HCT116 (cell line): ENCODE measurements at regions not wholly inside any gene's neighbourhood (a gene's known extent, or its start where the extent isn't known, plus 50 kb on each side); places are given as distances from the start of the nearest gene placed in this dataset.
"Not testable (repeated sequence)": the region's sequence is repeated elsewhere in the genome, so short reads cannot be mapped to it uniquely, and the experiment has no call there.

Source experiments
- FOSL1 ChIP-seq: IDR thresholded peaks from 2 replicates; pipeline ENCODE4 v1.6.1; 2012; ENCODE audit warnings: low read depth
- POLR2A ChIP-seq: IDR thresholded peaks from 2 replicates; pipeline ENCODE4 v1.7.0; 2011; ENCODE audit warnings: borderline replicate concordance; ENCODE audit not compliant: insufficient read depth, insufficient read length; ENCODE audit errors: extremely low read depth
- POLR2AphosphoS5 ChIP-seq: IDR thresholded peaks from 2 replicates; pipeline ENCODE4 v1.6.1; 2011; ENCODE audit warnings: mild to moderate bottlenecking, low read depth, low read length, moderate library complexity
- SP1 ChIP-seq: IDR thresholded peaks from 2 replicates; pipeline ENCODE4 v1.6.1; 2012; ENCODE audit warnings: low read depth
- TCF7L2 ChIP-seq: IDR thresholded peaks from 2 replicates; pipeline ENCODE4 v1.7.0; 2011; ENCODE audit warnings: borderline replicate concordance, inconsistent platforms; ENCODE audit not compliant: insufficient read depth, insufficient read length; ENCODE audit errors: extremely low read depth
- ZFX ChIP-seq: fragments of 450-650 bp; IDR thresholded peaks from 2 replicates; pipeline ENCODE4 v1.6.1; 2017
- TF ChIP-seq, protein P1 (sequence below), 3 experiments: fragments of 200-600 bp in 1 of 3; sonication (generic) in 1 of 3; IDR thresholded peaks in 2 of 3; conservative IDR thresholded peaks in 1 of 3; 2 replicates each; pipeline ENCODE4 v1.5.1; 2012 to 2017; ENCODE audit warnings: low read depth in 2 of 3, low read length in 2 of 3, antibody characterized with exemption in 1 of 3, borderline replicate concordance in 1 of 3, control low read depth in 1 of 3, mild to moderate bottlenecking in 1 of 3, mixed read lengths in 1 of 3, mixed run types in 1 of 3, moderate library complexity in 1 of 3; ENCODE audit not compliant: insufficient read depth in 1 of 3
- TF ChIP-seq, protein P2 (sequence below): IDR thresholded peaks from 2 replicates; pipeline ENCODE4 v1.6.1; 2012

DNA sequence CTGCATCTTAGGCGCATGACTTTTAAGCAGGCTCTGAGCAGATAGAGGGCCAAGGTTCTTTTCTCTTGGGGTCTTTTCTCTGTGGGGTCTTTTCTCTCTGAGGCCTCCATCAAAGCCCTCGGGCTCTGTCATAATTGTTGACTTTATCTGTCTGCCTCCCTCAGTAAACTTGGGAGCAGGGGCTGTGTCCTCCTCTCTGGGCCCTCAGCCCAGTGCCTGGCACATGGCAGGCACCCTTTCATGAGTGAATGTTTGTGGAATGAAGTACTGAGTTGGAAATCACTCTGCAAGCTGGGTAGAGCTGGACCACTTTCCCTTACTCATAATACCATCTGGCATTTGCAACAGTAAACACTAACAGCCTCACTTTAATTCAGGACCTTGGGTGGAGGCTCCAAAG is 96.3 kb upstream of the TERB2 start:
- TF ChIP-seq, protein P1, sequence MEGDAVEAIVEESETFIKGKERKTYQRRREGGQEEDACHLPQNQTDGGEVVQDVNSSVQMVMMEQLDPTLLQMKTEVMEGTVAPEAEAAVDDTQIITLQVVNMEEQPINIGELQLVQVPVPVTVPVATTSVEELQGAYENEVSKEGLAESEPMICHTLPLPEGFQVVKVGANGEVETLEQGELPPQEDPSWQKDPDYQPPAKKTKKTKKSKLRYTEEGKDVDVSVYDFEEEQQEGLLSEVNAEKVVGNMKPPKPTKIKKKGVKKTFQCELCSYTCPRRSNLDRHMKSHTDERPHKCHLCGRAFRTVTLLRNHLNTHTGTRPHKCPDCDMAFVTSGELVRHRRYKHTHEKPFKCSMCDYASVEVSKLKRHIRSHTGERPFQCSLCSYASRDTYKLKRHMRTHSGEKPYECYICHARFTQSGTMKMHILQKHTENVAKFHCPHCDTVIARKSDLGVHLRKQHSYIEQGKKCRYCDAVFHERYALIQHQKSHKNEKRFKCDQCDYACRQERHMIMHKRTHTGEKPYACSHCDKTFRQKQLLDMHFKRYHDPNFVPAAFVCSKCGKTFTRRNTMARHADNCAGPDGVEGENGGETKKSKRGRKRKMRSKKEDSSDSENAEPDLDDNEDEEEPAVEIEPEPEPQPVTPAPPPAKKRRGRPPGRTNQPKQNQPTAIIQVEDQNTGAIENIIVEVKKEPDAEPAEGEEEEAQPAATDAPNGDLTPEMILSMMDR (IDR thresholded peaks at IDR 0.05 in 2 of 3, conservative IDR thresholded peaks at IDR 0.05 in 1 of 3; ENCODE audit: borderline replicate concordance in 1 of 3, insufficient read depth in 1 of 3, low read depth in 2 of 3, low read length in 2 of 3), result not testable (repeated sequence)
- not testable (repeated sequence) for TF ChIP-seq POLR2AphosphoS5, POLR2A, SP1, FOSL1, TCF7L2, ZFX
- TF ChIP-seq, protein P2, sequence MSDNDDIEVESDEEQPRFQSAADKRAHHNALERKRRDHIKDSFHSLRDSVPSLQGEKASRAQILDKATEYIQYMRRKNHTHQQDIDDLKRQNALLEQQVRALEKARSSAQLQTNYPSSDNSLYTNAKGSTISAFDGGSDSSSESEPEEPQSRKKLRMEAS, result not testable (repeated sequence)
